ENCODE measurements at regions not wholly inside any gene's neighbourhood (a gene's known extent, or its start where the extent isn't known, plus 50 kb on each side); places are given as distances from the start of the nearest gene placed in this dataset.
"Not testable (repeated sequence)": the region's sequence is repeated elsewhere in the genome, so short reads cannot be mapped to it uniquely, and the experiment has no call there.

GRCh38 chr12:115810122-115810901 lies 467.2 kb downstream of the MED13L start:
- peak; percentile 94 for DNase-seq

- no peak for DNase-seq
Measured at GRCh38 chr12:115806000-115806399, 471.5 kb downstream of the MED13L start.

GRCh38 chr12:115802767-115803166 lies 474.7 kb downstream of the MED13L start:
- DNase-seq = no peak

GRCh38 chr12:115801871-115802270 lies 475.6 kb downstream of the MED13L start:
- peak; percentile 31 for DNase-seq

- no peak for DNase-seq
Measured at GRCh38 chr12:115799610-115800009, 477.9 kb downstream of the MED13L start.

GRCh38 chr12:115798309-115798917 lies 479.1 kb downstream of the MED13L start:
- no peak for DNase-seq

- no peak for DNase-seq
Measured at GRCh38 chr12:115794659-115795081, 482.8 kb downstream of the MED13L start.

GRCh38 chr12:115791331-115791730 lies 486.2 kb downstream of the MED13L start:
- DNase-seq = no peak

- no peak for DNase-seq
Measured at GRCh38 chr12:115790526-115790925, 487.0 kb downstream of the MED13L start.

- DNase-seq = not testable (repeated sequence)
Measured at GRCh38 chr12:115786490-115786889, 491.0 kb downstream of the MED13L start.

- DNase-seq = no peak
Measured at GRCh38 chr12:115785548-115785947, 491.9 kb downstream of the MED13L start.

- no peak for DNase-seq
Measured at GRCh38 chr12:115776399-115776798, 501.1 kb downstream of the MED13L start.

GRCh38 chr12:115774148-115774895 lies 503.2 kb downstream of the MED13L start:
- no peak for DNase-seq

GRCh38 chr12:115771601-115772000 lies 505.9 kb downstream of the MED13L start:
- DNase-seq = no peak

GRCh38 chr12:115771065-115771464 lies 506.4 kb downstream of the MED13L start:
- no peak for DNase-seq

- no peak for DNase-seq
Measured at GRCh38 chr12:115770643-115771042, 506.9 kb downstream of the MED13L start.

GRCh38 chr12:115767916-115768315 lies 509.6 kb downstream of the MED13L start:
- no peak for DNase-seq

GRCh38 chr12:115763982-115764621 lies 513.4 kb downstream of the MED13L start:
- DNase-seq = no peak

- peak; percentile 10 for DNase-seq
Measured at GRCh38 chr12:115763376-115763775, 514.1 kb downstream of the MED13L start.

- peak; percentile 31 for DNase-seq
Measured at GRCh38 chr12:115762936-115763335, 514.6 kb downstream of the MED13L start.

GRCh38 chr12:115761784-115762183 lies 515.7 kb downstream of the MED13L start:
- peak; percentile 39 for DNase-seq

- no peak for DNase-seq
Measured at GRCh38 chr12:115760231-115760630, 517.3 kb downstream of the MED13L start.

All from skin of body (tissue), 1 donor.